CD4-positive, alpha-beta memory T cell (primary cell): ENCODE measurements at regions not wholly inside any gene's neighbourhood (a gene's known extent, or its start where the extent isn't known, plus 50 kb on each side); places are given as distances from the start of the nearest gene placed in this dataset.

Experiments
- CTCF ChIA-PET: fragments of 350-600 bp; sonication (Branson Sonifier 250); formaldehyde crosslinking; loops from one replicate; lab custom pipeline; 2021; ENCODE audit warnings: inconsistent platforms; ENCODE audit not compliant: partially characterized antibody; lab: Charles Lee
- POLR2A ChIA-PET: fragments of 350-600 bp; sonication (Branson Sonifier 250); formaldehyde crosslinking; loops from one replicate; lab custom pipeline; 2021; ENCODE audit not compliant: partially characterized antibody; lab: Charles Lee
- DNase-seq, 5 donors: peaks; one replicate each; pipeline versions ENCODE4 v3.0.0 to v3.0.0-alpha.2; 2020 to 2022; ENCODE audit warnings: mixed read lengths in 1 of 5
- H3K27ac ChIP-seq: one replicate; pipeline ENCODE4 v1.7.0; 2013; ENCODE audit warnings: low read depth, low read length
- H3K27me3 ChIP-seq: 2 replicates; pipeline ENCODE4 v1.7.0; 2013; ENCODE audit warnings: mild to moderate bottlenecking, low read length, moderate library complexity; ENCODE audit not compliant: insufficient read depth
- H3K36me3 ChIP-seq: 2 replicates; pipeline ENCODE4 v1.7.0; 2013; ENCODE audit warnings: mild to moderate bottlenecking, low read length, moderate library complexity; ENCODE audit not compliant: insufficient read depth
- H3K4me1 ChIP-seq: 2 replicates; pipeline ENCODE4 v1.7.0; 2013; ENCODE audit warnings: mild to moderate bottlenecking, low read length, moderate library complexity; ENCODE audit not compliant: insufficient read depth
- H3K4me3 ChIP-seq, 2 donors: one replicate each; pipeline ENCODE4 v1.7.0; 2013; ENCODE audit warnings: low read length in 2 of 2, mild to moderate bottlenecking in 1 of 2
- H3K9me3 ChIP-seq, 2 donors: one replicate each; pipeline ENCODE4 v1.7.0; 2013; ENCODE audit warnings: low read length in 2 of 2, control low read depth in 1 of 2; ENCODE audit not compliant: control insufficient read depth in 1 of 2
- H3K27ac Mint-ChIP-seq, 7 donors: one replicate each; pipeline ENCODE4 v1.8.0; 2020 to 2021; ENCODE audit warnings: mixed read lengths in 7 of 7, mild to moderate bottlenecking in 6 of 7, inconsistent platforms in 3 of 7, moderate library complexity in 3 of 7
- H3K27me3 Mint-ChIP-seq, 2 donors: one replicate each; pipeline ENCODE4 v1.8.0; 2020 to 2021; ENCODE audit warnings: mixed read lengths in 2 of 2
- H3K36me3 Mint-ChIP-seq, 2 donors: one replicate each; pipeline ENCODE4 v1.8.0; 2020 to 2021; ENCODE audit warnings: mixed read lengths in 2 of 2, inconsistent platforms in 1 of 2, mild to moderate bottlenecking in 1 of 2
- H3K4me1 Mint-ChIP-seq, 4 donors: one replicate each; pipeline ENCODE4 v1.8.0; 2020 to 2021; ENCODE audit warnings: mixed read lengths in 4 of 4, mild to moderate bottlenecking in 1 of 4
- H3K4me3 Mint-ChIP-seq, 8 donors: one replicate each; pipeline ENCODE4 v1.8.0; 2020 to 2021; ENCODE audit warnings: mixed read lengths in 8 of 8, mild to moderate bottlenecking in 7 of 8, moderate library complexity in 6 of 8, inconsistent platforms in 3 of 8
- H3K9me3 Mint-ChIP-seq, 8 donors: one replicate each; pipeline ENCODE4 v1.8.0; 2020 to 2021; ENCODE audit warnings: mixed read lengths in 8 of 8, mild to moderate bottlenecking in 5 of 8, inconsistent platforms in 3 of 8, moderate library complexity in 1 of 8
- intact Hi-C: fragments of 100-400 bp; cut with micrococcal nuclease; formaldehyde crosslinking; loops from one replicate; pipeline ENCODE4 v1.15.1; 2023

GRCh38 chr3:187899246-187899645, 154.0 kb upstream of the BCL6 start:
- ChIA-PET CTCF (no interaction called here), POLR2A (no interaction called here)
- Mint-ChIP-seq H3K4me1 (no peaks in the 10 kb centered on the region), H3K27me3 (no peaks in the 10 kb centered on the region), H3K27ac (peak overlapping the region in 1 of 7 donors; percentile 54), H3K36me3 (no peaks in the 10 kb centered on the region), H3K9me3 (no peaks in the 10 kb centered on the region), H3K4me3 (no peak overlapping the region)
- no peak for DNase-seq
- H3K4me1 ChIP-seq, result no peaks in the 10 kb centered on the region
- H3K27ac ChIP-seq, result no peak overlapping the region
- H3K9me3 ChIP-seq, result no peaks in the 10 kb centered on the region
- no peaks in the 10 kb centered on the region for H3K36me3 ChIP-seq
- intact Hi-C loops, result no loop called here
- no peak overlapping the region for H3K4me3 ChIP-seq
- no peaks in the 10 kb centered on the region for H3K27me3 ChIP-seq

DNA sequence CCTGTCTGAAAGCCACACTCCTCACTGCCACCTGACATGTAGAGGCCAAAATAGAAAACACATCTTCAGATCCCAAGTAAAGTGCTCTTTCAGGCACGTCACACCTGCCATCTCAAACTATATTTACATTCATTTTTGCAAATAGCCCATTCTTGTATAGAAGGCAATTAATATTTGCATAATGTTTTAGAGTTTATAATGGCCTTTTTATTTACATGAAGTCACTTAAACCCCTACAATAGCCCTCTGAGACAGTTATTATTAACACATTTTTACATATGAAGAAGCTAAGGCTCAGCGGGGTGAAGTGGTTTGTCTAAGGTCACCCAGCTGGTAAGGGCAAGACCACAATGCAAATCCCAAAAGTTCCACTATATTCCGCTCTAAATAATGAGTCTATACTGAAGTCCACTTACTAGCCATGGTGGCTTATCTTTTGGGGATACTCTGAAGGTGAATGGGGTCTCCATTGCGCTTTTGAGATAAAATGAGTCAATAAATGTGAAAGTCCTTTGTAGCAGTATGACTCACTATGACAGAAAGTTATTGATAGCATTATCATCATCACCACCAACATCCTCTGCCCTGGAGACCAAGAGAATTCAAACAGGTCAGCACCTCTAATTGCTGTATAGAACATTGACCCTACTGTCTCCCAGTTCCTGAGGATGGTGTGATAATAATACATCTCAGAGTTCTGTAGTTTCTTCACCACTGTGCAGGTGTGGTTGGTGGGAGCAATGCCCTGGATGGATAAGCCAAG, 155.9 kb upstream of the BCL6 start:
- H3K9me3 ChIP-seq, result no peaks in the 10 kb centered on the region
- H3K27me3 ChIP-seq, result no peaks in the 10 kb centered on the region
- no peak overlapping the region for H3K4me3 ChIP-seq
- Mint-ChIP-seq H3K4me1 (no peaks in the 10 kb centered on the region), H3K36me3 (no peaks in the 10 kb centered on the region), H3K27me3 (no peaks in the 10 kb centered on the region), H3K9me3 (no peaks in the 10 kb centered on the region), H3K4me3 (no peak overlapping the region), H3K27ac (no peak overlapping the region)
- no peak overlapping the region for H3K27ac ChIP-seq
- no peak for DNase-seq
- H3K36me3 ChIP-seq, result no peaks in the 10 kb centered on the region
- ChIA-PET POLR2A (no interaction called here), CTCF (no interaction called here)
- H3K4me1 ChIP-seq, result no peaks in the 10 kb centered on the region
- intact Hi-C loops, result no loop called here

DNA sequence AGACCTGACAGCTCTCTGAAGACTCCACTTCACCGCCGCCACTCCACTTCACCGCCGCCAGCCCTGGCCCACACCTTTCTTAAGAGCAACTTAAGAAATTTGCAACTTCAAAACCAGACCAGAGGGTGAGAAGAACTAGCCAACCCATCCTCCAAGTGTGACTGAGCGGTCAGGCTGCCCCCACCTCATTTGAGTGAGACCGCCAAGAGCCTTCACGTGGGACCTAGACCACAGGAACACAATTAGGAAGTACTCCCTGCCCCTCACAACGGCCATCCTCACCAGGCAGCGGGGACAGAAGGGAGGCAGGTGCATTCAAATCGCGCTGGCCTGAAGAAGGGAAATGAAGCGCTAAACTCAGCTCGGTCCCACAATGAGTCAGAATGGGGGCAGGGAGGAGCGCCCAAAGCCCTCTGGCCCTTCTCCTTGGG, 156.8 kb upstream of the BCL6 start:
- Mint-ChIP-seq H3K27me3 (no peaks in the 10 kb centered on the region), H3K9me3 (no peaks in the 10 kb centered on the region), H3K4me1 (no peaks in the 10 kb centered on the region), H3K27ac (no peak overlapping the region), H3K4me3 (no peak overlapping the region), H3K36me3 (no peaks in the 10 kb centered on the region)
- no peak overlapping the region for H3K4me3 ChIP-seq
- no peaks in the 10 kb centered on the region for H3K36me3 ChIP-seq
- intact Hi-C loops, result no loop called here
- DNase-seq, result no peak
- ChIA-PET CTCF (no interaction called here), POLR2A (no interaction called here)
- no peaks in the 10 kb centered on the region for H3K9me3 ChIP-seq
- H3K4me1 ChIP-seq, result no peaks in the 10 kb centered on the region
- no peak overlapping the region for H3K27ac ChIP-seq
- no peaks in the 10 kb centered on the region for H3K27me3 ChIP-seq

GRCh38 chr3:187902936-187903335, 157.7 kb upstream of the BCL6 start:
- no peaks in the 10 kb centered on the region for H3K27me3 ChIP-seq
- intact Hi-C loops, result no loop called here
- H3K4me3 Mint-ChIP-seq, result no peak overlapping the region
- no peak overlapping the region for H3K27ac ChIP-seq
- H3K4me1 ChIP-seq, result no peaks in the 10 kb centered on the region
- no peaks in the 10 kb centered on the region for H3K36me3 Mint-ChIP-seq
- H3K27me3 Mint-ChIP-seq, result no peaks in the 10 kb centered on the region
- H3K9me3 ChIP-seq, result no peaks in the 10 kb centered on the region
- ChIA-PET POLR2A (no interaction called here), CTCF (no interaction called here)
- H3K36me3 ChIP-seq, result no peaks in the 10 kb centered on the region
- no peak overlapping the region for H3K4me3 ChIP-seq
- H3K9me3 Mint-ChIP-seq, result no peaks in the 10 kb centered on the region
- H3K4me1 Mint-ChIP-seq, result no peaks in the 10 kb centered on the region
- DNase-seq, result no peak
- H3K27ac Mint-ChIP-seq, result no peak overlapping the region

GRCh38 chr3:187903697-187904096, 158.4 kb upstream of the BCL6 start:
- H3K27me3 ChIP-seq, result no peaks in the 10 kb centered on the region
- ChIA-PET POLR2A (no interaction called here), CTCF (no interaction called here)
- no peaks in the 10 kb centered on the region for H3K27me3 Mint-ChIP-seq
- no peak overlapping the region for H3K27ac Mint-ChIP-seq
- no peaks in the 10 kb centered on the region for H3K36me3 ChIP-seq
- H3K36me3 Mint-ChIP-seq, result no peaks in the 10 kb centered on the region
- no peak overlapping the region for H3K4me3 ChIP-seq
- no peaks in the 10 kb centered on the region for H3K4me1 ChIP-seq
- DNase-seq, result no peak
- intact Hi-C loops, result no loop called here
- H3K4me3 Mint-ChIP-seq, result no peak overlapping the region
- H3K4me1 Mint-ChIP-seq, result no peaks in the 10 kb centered on the region
- H3K27ac ChIP-seq, result no peak overlapping the region
- no peaks in the 10 kb centered on the region for H3K9me3 ChIP-seq
- no peaks in the 10 kb centered on the region for H3K9me3 Mint-ChIP-seq

- H3K4me1 ChIP-seq, result no peaks in the 10 kb centered on the region
- no peaks in the 10 kb centered on the region for H3K36me3 ChIP-seq
- H3K27me3 ChIP-seq, result no peaks in the 10 kb centered on the region
- Mint-ChIP-seq H3K4me3 (no peak overlapping the region), H3K27me3 (no peaks in the 10 kb centered on the region), H3K36me3 (no peaks in the 10 kb centered on the region), H3K9me3 (no peaks in the 10 kb centered on the region), H3K27ac (no peak overlapping the region), H3K4me1 (no peaks in the 10 kb centered on the region)
- no peaks in the 10 kb centered on the region for H3K9me3 ChIP-seq
- H3K27ac ChIP-seq, result no peak overlapping the region
- POLR2A ChIA-PET, result no interaction called here
- no peak for DNase-seq
- H3K4me3 ChIP-seq, result no peak overlapping the region
- CTCF ChIA-PET, result interaction anchor here (1.0 kb wide), 1 partner anchor 166 kb away, joined by 3 read pairs; no protein-coding TSS in a partner anchor
- intact Hi-C loops, result no loop called here
These were observed 161.1 kb upstream of the BCL6 start for GRCh38 chr3:187906416-187906815.

DNA sequence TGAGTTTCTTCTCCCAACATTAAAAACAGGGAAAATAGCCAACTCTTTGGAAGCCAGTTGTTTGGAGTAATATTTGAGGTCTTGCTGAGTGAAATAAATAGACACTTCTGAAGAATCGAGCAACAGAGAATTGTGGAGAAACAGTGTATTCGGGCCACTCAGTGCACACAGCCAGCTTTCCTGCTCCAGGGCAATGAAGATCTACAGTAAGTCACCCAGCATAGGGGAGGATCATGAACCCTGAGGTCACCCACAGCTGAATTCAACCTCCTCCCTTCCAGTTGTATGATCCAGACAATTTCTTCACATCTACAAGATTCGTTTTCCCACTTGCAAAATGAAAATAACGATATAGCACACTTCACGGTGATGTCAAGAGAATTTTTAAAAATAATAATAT, 161.7 kb upstream of the BCL6 start:
- no peaks in the 10 kb centered on the region for H3K9me3 Mint-ChIP-seq
- H3K4me3 ChIP-seq, result no peak overlapping the region
- no peak overlapping the region for H3K27ac Mint-ChIP-seq
- no peaks in the 10 kb centered on the region for H3K27me3 ChIP-seq
- CTCF ChIA-PET, result no interaction called here
- H3K4me1 ChIP-seq, result no peaks in the 10 kb centered on the region
- no peaks in the 10 kb centered on the region for H3K36me3 ChIP-seq
- POLR2A ChIA-PET, result no interaction called here
- no peaks in the 10 kb centered on the region for H3K9me3 ChIP-seq
- no peak for DNase-seq
- no peaks in the 10 kb centered on the region for H3K4me1 Mint-ChIP-seq
- intact Hi-C loops, result no loop called here
- no peak overlapping the region for H3K27ac ChIP-seq
- H3K36me3 Mint-ChIP-seq, result no peaks in the 10 kb centered on the region
- H3K27me3 Mint-ChIP-seq, result no peaks in the 10 kb centered on the region
- H3K4me3 Mint-ChIP-seq, result no peak overlapping the region
